Bronchial epithelial cell (primary cell): ENCODE measurements at regions not wholly inside any gene's neighbourhood (a gene's known extent, or its start where the extent isn't known, plus 50 kb on each side); places are given as distances from the start of the nearest gene placed in this dataset.

ENCODE experiments used
- DNase-seq: peaks from one replicate; pipeline ENCODE4 v3.0.0-alpha.2; 2010; ENCODE audit warnings: low read depth
- FAIRE-seq: peaks from 2 replicates; lab custom pipeline; 2011; peaks lifted over from hg19 to GRCh38; lab: Jason Lieb, UNC
- H3K27me3 ChIP-seq: 2 replicates; pipeline ENCODE4 v1.5.1; 2011; ENCODE audit warnings: low read length; ENCODE audit not compliant: control insufficient read depth, insufficient read depth
- H3K36me3 ChIP-seq: 2 replicates; pipeline ENCODE4 v1.5.1; 2011; ENCODE audit warnings: low read length; ENCODE audit not compliant: control insufficient read depth, insufficient read depth
- H3K4me3 ChIP-seq: 2 replicates; pipeline ENCODE4 v1.5.1; 2011; ENCODE audit warnings: mild to moderate bottlenecking, low read depth, low read length, control low read depth
- TF ChIP-seq, protein P1 (sequence below): IDR thresholded peaks from 2 replicates; pipeline ENCODE4 v1.5.1; 2011; ENCODE audit warnings: mild to moderate bottlenecking, moderate library complexity, low read length, control low read depth, inconsistent platforms; ENCODE audit not compliant: insufficient read depth, severe bottlenecking

DNA sequence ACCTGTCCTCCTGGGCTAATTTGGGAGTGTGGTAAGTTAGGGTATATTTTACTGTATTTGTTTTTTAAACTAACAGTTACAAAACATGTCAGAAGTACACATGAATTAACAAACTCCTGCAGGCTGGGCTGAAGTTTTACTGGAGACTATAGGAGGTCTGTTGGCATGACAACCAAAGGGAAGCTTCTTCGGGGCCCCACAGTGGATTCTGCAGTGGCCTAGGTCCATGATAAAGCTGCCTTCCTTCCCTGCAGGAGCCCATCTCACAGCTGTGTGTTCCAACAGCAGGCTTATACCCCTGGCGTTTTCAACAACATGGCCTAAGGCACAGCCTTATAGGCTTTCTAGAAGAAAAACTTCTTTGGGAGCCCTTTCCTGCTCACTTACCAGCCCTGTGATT, 128.0 kb upstream of the SETBP1 start:
- H3K4me3 ChIP-seq: no peak overlapping the region
- TF ChIP-seq, protein P1, sequence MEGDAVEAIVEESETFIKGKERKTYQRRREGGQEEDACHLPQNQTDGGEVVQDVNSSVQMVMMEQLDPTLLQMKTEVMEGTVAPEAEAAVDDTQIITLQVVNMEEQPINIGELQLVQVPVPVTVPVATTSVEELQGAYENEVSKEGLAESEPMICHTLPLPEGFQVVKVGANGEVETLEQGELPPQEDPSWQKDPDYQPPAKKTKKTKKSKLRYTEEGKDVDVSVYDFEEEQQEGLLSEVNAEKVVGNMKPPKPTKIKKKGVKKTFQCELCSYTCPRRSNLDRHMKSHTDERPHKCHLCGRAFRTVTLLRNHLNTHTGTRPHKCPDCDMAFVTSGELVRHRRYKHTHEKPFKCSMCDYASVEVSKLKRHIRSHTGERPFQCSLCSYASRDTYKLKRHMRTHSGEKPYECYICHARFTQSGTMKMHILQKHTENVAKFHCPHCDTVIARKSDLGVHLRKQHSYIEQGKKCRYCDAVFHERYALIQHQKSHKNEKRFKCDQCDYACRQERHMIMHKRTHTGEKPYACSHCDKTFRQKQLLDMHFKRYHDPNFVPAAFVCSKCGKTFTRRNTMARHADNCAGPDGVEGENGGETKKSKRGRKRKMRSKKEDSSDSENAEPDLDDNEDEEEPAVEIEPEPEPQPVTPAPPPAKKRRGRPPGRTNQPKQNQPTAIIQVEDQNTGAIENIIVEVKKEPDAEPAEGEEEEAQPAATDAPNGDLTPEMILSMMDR: no peak
- H3K27me3 ChIP-seq: no peaks in the 10 kb centered on the region
- no peaks in the 10 kb centered on the region for H3K36me3 ChIP-seq
- FAIRE-seq (no peak), DNase-seq (no peak)

DNA sequence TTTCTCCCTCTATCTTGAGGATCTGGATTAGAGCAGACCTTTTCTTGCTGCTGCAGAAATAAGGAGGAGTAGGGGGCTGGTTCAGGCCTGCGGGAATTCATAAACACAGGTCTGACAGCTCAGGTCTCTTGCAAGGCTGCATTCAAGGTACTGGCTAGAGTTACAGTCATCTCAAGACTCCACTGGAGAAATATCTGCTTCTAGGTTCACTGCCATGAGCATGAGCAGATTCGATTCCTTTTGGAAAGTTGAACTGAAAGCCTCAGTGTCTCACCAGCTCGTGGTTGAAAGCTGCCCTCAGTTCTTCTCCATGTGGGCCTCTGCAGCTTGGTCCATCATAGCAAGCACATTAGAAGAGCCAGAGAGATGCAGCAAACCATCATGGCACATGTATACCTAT, 124.4 kb upstream of the SETBP1 start:
- no peak for DNase-seq
- Histone ChIP-seq H3K27me3 (no peaks in the 10 kb centered on the region), H3K4me3 (no peak overlapping the region), H3K36me3 (no peaks in the 10 kb centered on the region)
- FAIRE-seq: no peak
- TF ChIP-seq, protein P1: no peak

DNA sequence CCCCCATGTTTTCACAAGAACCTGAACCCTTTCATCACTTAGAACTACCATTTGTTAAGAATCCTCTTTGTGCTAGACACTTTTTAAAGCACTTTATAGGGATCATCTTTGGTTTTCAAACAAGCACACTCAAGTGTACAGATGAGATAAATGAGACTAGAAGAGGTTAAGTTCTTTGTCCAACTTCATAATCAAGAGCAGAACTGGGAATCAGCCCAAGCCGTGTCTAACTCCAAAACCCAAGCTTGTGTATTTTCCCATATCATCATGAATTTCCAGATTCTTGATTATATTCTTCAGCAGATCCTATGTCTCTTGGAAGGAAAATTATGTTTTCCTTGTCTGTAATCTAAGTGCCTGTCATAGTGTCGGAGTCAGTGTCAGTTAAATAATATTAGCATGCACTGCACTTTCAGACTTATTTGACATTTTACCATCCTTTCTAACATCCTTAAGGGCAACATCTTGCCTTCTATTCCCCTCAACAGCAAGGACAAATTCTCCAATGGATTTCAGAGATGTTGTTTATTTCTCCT, 123.0 kb upstream of the SETBP1 start:
- no peaks in the 10 kb centered on the region for H3K27me3 ChIP-seq
- no peak for DNase-seq
- TF ChIP-seq, protein P1: no peak
- H3K36me3 ChIP-seq: no peaks in the 10 kb centered on the region
- no peak for FAIRE-seq
- H3K4me3 ChIP-seq: no peak overlapping the region

DNA sequence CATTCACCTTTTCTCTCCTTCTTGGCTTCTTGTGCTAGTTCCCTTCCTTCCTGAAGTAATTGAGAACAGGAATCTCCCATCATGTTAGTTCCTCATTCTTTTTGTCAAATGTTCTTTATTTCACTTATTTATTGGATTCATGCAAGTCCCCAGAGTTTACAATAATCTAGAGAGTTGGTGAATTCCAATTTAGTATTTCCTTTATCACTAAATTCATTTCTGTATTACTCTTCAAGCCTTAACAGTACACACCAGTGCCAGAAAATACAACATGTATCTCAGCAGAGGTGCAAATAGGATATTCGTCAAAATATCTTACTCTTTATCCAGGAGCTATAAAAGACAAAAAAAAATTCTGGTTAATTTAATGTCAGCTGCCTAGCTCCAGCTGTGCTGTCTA, 121.9 kb upstream of the SETBP1 start:
- Histone ChIP-seq H3K27me3 (no peaks in the 10 kb centered on the region), H3K4me3 (no peak overlapping the region), H3K36me3 (no peaks in the 10 kb centered on the region)
- FAIRE-seq (no peak), DNase-seq (no peak)
- TF ChIP-seq, protein P1: no peak

DNA sequence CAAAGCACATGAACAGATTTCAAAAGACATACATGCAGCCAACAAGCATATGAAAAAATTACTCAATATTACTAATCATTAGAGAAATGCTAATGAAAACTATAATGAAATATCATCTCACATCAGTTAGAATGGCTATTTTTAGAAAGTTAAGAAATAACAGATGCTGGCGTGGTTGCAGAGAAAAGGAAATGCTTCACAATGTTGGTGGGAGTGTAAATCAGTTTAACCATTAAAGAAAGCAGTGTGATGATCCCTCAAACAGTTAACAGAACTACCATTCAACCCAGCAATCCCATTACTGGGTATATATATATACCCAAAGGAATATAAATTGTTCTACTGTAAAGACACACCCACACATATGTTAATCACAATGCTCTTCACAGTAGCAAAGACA, 117.7 kb upstream of the SETBP1 start:
- FAIRE-seq: no peak
- no peaks in the 10 kb centered on the region for H3K27me3 ChIP-seq
- H3K36me3 ChIP-seq: no peaks in the 10 kb centered on the region

More for the DNA sequence above, 117.7 kb upstream of the SETBP1 start:
- DNase-seq: no peak
- no peak overlapping the region for H3K4me3 ChIP-seq
- TF ChIP-seq, protein P1: no peak
